GM12873 (cell line): ENCODE measurements at regions not wholly inside any gene's neighbourhood (a gene's known extent, or its start where the extent isn't known, plus 50 kb on each side); places are given as distances from the start of the nearest gene placed in this dataset.

Experiments
- CTCF ChIP-seq: IDR thresholded peaks from 2 replicates; pipeline ENCODE4 v1.5.1; 2012; ENCODE audit warnings: low read depth, mild to moderate bottlenecking, moderate library complexity, low read length, control low read depth; ENCODE audit not compliant: insufficient read depth; ENCODE audit errors: missing control alignments

GRCh38 chr16:66300501-66300900 lies 66.0 kb upstream of the CDH5 start:
- TF ChIP-seq CTCF = no peak

DNA sequence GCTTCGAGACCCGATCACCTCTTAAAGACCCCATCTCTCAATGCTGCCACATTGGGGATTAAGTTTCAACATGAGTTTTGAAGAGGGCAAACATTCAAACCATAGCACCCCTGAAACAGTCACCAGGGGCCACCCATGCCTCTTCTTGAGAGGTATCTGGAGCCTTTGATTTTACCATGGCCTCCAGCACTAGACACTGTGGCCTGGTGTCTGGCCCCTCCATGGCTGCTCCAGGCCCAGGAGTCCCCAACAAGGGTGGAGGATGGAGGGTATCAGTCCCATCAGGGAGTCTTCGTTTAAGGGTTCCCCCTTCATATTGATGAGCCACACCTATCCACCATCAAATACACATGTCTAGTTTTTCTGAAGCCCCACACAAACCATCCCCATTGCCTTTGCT lies 66.5 kb upstream of the CDH5 start:
- TF ChIP-seq CTCF = no peak

DNA sequence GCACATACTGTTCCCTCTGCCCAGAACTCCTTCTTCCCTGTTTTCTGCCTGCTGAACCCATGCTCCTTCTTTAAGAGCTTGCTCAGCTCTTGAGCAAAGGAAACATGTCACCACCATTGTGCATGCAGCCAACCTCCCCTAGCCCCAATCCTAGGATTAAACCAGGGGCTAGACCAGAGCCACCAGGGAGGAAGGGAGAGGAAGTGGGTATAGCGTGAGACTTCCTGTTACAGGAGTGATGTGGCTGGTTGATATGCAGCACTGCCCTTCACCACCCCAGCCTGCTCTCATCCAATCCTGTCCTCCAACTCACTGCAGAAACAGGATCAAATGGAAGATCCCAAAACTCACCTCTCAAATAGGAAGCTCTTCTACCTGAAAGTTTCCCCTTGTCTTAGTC lies 67.1 kb upstream of the CDH5 start:
- TF ChIP-seq CTCF = no peak

- no peak for TF ChIP-seq CTCF
Measured at GRCh38 chr16:66298571-66299120, 67.8 kb upstream of the CDH5 start.

DNA sequence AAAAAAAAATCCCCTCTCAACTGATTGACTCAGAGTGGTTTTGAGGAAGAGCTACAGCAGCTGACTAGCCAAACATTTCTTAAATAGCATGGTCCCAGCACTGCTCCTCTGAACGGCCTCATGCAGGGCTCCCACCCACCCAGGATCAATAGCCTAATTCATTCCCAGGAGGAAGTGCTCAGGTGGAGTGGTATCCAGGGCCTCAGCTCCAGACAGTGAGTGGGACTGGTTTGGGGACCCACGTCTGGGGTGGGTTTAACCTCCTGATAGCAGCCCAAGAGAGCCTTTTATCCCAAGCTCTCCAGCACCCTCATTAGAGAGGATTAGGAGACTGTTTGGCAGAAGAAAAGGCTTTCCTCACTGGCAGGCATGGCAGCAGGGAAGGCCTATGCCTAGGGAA lies 68.5 kb upstream of the CDH5 start:
- no peak for TF ChIP-seq CTCF

DNA sequence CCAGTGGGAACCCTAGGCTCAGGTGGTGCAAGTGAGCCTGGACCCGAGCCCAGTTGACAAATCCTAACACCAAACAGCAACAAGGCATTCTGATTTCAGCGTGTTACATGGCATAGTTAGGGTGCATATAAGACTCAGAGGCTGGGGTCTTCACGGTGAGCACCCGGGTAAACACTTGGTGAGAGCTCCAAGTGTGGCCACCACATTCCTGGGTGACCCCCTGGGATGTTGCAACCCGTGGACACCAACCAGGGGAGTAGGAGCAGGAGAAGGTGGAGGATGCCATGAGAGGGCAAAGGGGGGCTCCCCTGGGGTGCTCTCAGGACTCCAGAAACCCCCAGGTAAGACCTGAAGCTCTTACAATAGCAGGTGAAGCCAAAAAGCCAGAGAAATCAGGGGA lies 69.9 kb upstream of the CDH5 start:
- TF ChIP-seq CTCF = no peak

- TF ChIP-seq CTCF = no peak
Measured at GRCh38 chr16:66295761-66296546, 70.5 kb upstream of the CDH5 start.
